ENCODE measurements at regions not wholly inside any gene's neighbourhood (a gene's known extent, or its start where the extent isn't known, plus 50 kb on each side); places are given as distances from the start of the nearest gene placed in this dataset.

GRCh38 chr5:109942646-109943045 lies 252.9 kb downstream of the MAN2A1 start:
- Histone ChIP-seq H3K4me1 (ENCODE audit: control insufficient read depth, insufficient read depth, low read length) (no peaks in the 10 kb centered on the region), H3K4me3 (no peak overlapping the region), H4K20me1 (ENCODE audit: control insufficient read depth, insufficient read depth) (no peaks in the 10 kb centered on the region), H3K4me2 (ENCODE audit: control insufficient read depth, insufficient read depth) (no peak overlapping the region), H3K27me3 (replicated peaks in 1 of 2; ENCODE audit: control insufficient read depth in 2 of 2, insufficient read depth in 2 of 2, low read length in 1 of 2) (peaks cover 0 to 1% of the 10 kb centered on the region in 2 experiments; a peak in 1 of 4 replicates), H3K27ac (ENCODE audit: control insufficient read depth, insufficient read depth) (no peak overlapping the region), H3K9me3 (replicated peaks; ENCODE audit: control insufficient read depth, insufficient read depth, low read length) (no peaks in the 10 kb centered on the region), H3K36me3 (ENCODE audit: control insufficient read depth in 2 of 2, insufficient read depth in 2 of 2, low read length in 1 of 2) (no peaks in the 10 kb centered on the region), H2AFZ (ENCODE audit: control insufficient read depth, low read depth, low read length) (no peak overlapping the region), H3K79me2 (ENCODE audit: control insufficient read depth, insufficient read depth, low read length) (no peaks in the 10 kb centered on the region), H3K9ac (ENCODE audit: control insufficient read depth, insufficient read depth, low read length) (no peak overlapping the region)
- ChIA-PET POLR2A (no interaction called here), RAD21 (ENCODE audit: unreplicated experiment) (no interaction called here), SMC1A (ENCODE audit: uncharacterized antibody, unreplicated experiment) (no interaction called here), CTCF (no interaction called here)
- TF ChIP-seq KDM1A (IDR thresholded peaks at IDR 0.05; ENCODE audit: borderline replicate concordance), result no peak
- no peak for TF ChIP-seq NFYA (IDR thresholded peaks at IDR 0.05; ENCODE audit: borderline replicate concordance, low read depth, low read length)
- no peak for TF ChIP-seq BCLAF1 (IDR thresholded peaks at IDR 0.05)
- no peak for TF ChIP-seq CBX3 (IDR thresholded peaks at IDR 0.05; ENCODE audit: borderline replicate concordance, low read depth)
- TF ChIP-seq SIN3A (IDR thresholded peaks at IDR 0.05; ENCODE audit: low read depth, low read length), result no peak
- TF ChIP-seq SUZ12 (IDR thresholded peaks at IDR 0.05; ENCODE audit: unreplicated experiment), result no peak
- no peak for TF ChIP-seq GATAD2B (conservative IDR thresholded peaks at IDR 0.05; ENCODE audit: low read depth)
- TF ChIP-seq RB1 (IDR thresholded peaks at IDR 0.05; ENCODE audit: borderline replicate concordance), result no peak
- TF ChIP-seq EED (IDR thresholded peaks at IDR 0.05; ENCODE audit: low read depth), result no peak
- DNase-seq (ENCODE audit: low read depth, low spot score) (no peak), FAIRE-seq (no peak), ATAC-seq (no peak)
- no TSS peak for BruUV-seq (replicated peaks)
- in situ Hi-C loops (cut with MboI) (no loop called here), intact Hi-C loops (cut with micrococcal nuclease; ENCODE audit: unreplicated experiment) (no loop called here)
- WGBS (ENCODE audit: insufficient coverage, insufficient replicate concordance, low lambda C conversion rate, missing lambda C conversion rate), result 0% methylated on average over 1 of the region's 1 CpG

Data from GM12878 (cell line).